Spleen (tissue), 7 donors: ENCODE measurements at regions not wholly inside any gene's neighbourhood (a gene's known extent, or its start where the extent isn't known, plus 50 kb on each side); places are given as distances from the start of the nearest gene placed in this dataset.

ENCODE experiments used
- POLR2A ChIP-seq, 3 donors: fragments of 450-650 bp; IDR thresholded peaks; one replicate each; pipeline ENCODE4 v1.5.1; 2017; ENCODE audit warnings: antibody characterized with exemption in 3 of 3, mild to moderate bottlenecking in 1 of 3
- TF ChIP-seq, protein P1 (sequence below), 11 experiments: fragments of 200-600 bp in 7 of 11; fragments of 450-650 bp in 4 of 11; sonication (generic) in 4 of 11; IDR thresholded peaks in 8 of 11; conservative IDR thresholded peaks in 3 of 11; 1 replicate in 7 of 11; 2 replicates in 4 of 11; pipeline versions ENCODE4 v1.4.0 to v1.8.0; 2016 to 2021; ENCODE audit warnings: antibody characterized with exemption in 11 of 11, inconsistent platforms in 4 of 11, mild to moderate bottlenecking in 1 of 11
- donor health status: DM: no; HTN: no; CAD: no; lungs with moderate emphysema.
- donor health status: DM: no; HTN: no; CAD: no.
- donor health status: DM: no; HTN: no; CAD: no.

DNA sequence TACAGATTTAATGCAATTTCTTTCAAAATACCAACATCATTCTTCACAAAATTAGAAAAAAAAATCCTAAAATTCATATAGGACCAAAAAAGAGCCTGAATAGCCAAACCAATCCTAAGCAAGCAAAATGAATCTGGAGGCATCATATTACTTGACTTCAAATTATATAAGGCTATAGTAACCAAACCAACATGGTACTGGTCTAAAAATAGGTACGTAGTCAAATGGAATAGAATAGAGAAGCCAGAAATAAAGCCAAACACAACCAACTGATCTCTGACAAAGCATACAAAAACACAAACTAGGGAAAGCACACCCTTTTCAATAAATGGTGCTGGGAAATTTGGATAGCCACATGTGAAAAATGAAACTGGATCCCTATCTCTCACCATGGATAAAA lies 112.3 kb upstream of the TSPAN2 start:
- TF ChIP-seq, protein P1, sequence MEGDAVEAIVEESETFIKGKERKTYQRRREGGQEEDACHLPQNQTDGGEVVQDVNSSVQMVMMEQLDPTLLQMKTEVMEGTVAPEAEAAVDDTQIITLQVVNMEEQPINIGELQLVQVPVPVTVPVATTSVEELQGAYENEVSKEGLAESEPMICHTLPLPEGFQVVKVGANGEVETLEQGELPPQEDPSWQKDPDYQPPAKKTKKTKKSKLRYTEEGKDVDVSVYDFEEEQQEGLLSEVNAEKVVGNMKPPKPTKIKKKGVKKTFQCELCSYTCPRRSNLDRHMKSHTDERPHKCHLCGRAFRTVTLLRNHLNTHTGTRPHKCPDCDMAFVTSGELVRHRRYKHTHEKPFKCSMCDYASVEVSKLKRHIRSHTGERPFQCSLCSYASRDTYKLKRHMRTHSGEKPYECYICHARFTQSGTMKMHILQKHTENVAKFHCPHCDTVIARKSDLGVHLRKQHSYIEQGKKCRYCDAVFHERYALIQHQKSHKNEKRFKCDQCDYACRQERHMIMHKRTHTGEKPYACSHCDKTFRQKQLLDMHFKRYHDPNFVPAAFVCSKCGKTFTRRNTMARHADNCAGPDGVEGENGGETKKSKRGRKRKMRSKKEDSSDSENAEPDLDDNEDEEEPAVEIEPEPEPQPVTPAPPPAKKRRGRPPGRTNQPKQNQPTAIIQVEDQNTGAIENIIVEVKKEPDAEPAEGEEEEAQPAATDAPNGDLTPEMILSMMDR (IDR thresholded peaks at IDR 0.05 in 8 of 11, conservative IDR thresholded peaks at IDR 0.05 in 3 of 11) = no peak
- TF ChIP-seq POLR2A (IDR thresholded peaks at IDR 0.05) = no peak
